ENCODE measurements at regions not wholly inside any gene's neighbourhood (a gene's known extent, or its start where the extent isn't known, plus 50 kb on each side); places are given as distances from the start of the nearest gene placed in this dataset.

DNA sequence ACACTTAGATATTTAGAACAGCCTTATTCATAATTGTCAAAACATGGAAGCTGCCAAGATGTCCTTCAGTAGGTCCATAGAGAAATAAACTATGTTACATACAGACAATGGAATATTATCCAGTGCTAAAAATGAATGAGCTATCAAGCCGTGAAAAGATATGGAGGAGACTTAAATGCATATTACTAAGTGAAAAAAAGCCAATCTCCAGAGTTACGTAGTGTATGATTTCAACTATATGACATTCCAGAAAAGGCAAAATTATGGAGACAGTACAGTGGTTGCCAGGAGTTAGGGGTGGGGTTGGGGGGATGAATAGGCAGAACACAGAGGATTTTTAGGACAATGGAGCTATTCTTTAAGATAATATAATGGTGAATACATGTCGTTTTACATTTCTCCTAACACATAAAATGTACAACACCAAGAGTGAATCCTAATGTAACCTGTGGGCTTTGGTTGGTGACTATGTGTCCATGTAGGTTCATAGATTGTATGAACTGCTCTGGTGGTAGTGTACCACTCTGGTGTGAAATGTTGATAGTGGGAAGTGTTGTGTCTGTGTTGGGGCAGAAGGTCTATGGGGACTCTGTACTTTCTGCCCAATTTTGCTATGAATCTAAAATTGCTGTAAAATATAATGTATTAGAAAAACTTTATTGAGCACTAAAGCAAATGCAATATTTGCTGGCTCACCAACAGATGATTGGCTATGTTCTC is 122.6 kb downstream of the USP22 start:
- TF ChIP-seq POLR2AphosphoS5 (IDR thresholded peaks at IDR 0.05) (no peak), POLR2A (IDR thresholded peaks at IDR 0.05) (no peak), EP300 (IDR thresholded peaks at IDR 0.05; ENCODE audit: low read depth) (no peak)
- TF ChIP-seq, protein P1, sequence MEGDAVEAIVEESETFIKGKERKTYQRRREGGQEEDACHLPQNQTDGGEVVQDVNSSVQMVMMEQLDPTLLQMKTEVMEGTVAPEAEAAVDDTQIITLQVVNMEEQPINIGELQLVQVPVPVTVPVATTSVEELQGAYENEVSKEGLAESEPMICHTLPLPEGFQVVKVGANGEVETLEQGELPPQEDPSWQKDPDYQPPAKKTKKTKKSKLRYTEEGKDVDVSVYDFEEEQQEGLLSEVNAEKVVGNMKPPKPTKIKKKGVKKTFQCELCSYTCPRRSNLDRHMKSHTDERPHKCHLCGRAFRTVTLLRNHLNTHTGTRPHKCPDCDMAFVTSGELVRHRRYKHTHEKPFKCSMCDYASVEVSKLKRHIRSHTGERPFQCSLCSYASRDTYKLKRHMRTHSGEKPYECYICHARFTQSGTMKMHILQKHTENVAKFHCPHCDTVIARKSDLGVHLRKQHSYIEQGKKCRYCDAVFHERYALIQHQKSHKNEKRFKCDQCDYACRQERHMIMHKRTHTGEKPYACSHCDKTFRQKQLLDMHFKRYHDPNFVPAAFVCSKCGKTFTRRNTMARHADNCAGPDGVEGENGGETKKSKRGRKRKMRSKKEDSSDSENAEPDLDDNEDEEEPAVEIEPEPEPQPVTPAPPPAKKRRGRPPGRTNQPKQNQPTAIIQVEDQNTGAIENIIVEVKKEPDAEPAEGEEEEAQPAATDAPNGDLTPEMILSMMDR (IDR thresholded peaks at IDR 0.05): no peak
- DNase-seq: no peak
- Histone ChIP-seq H3K36me3 (no peaks in the 10 kb centered on the region), H3K4me1 (no peaks in the 10 kb centered on the region), H3K4me3 (no peak overlapping the region), H3K27me3 (no peaks in the 10 kb centered on the region), H3K27ac (no peak overlapping the region), H3K9me3 (no peaks in the 10 kb centered on the region)
- intact Hi-C loops (cut with DNase I; ENCODE audit: low total_unique reads) (no loop called here), in situ Hi-C loops (cut with MboI; ENCODE audit: low pct_ligation_motif_present in 1 of 4, low pct_unique_long_range_greater_than_20kb in 1 of 4, low sequenced_read_pairs in 3 of 4) (no loop called here)
- 59 to 62% methylated on average over 3 of the region's 3 CpGs for WGBS, 2 donors (ENCODE audit: low coverage in 1 of 2)

DNA sequence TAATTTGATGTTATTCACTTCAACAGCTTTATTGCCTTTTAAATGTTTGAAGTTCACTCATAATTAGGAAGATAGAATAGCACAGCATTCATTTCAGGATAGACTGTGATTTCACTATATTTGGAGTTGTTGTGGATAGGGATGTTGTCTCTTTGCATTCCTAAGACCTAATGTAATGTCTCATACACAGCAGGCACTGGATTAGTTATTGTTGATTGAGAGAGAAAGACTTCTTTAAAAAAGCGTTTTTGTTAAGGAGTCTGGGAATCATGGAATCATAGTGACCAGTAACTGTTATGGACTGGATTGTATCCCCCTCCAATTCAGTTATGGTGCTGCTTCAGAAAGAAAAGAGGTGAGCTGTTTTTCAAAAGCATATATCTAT is 122.0 kb downstream of the USP22 start:
- Histone ChIP-seq H3K36me3 (no peaks in the 10 kb centered on the region), H3K4me3 (no peak overlapping the region), H3K9me3 (no peaks in the 10 kb centered on the region), H3K27me3 (no peaks in the 10 kb centered on the region), H3K4me1 (no peaks in the 10 kb centered on the region), H3K27ac (peak overlapping the region in 1 of 4 donors; percentile 25)
- TF ChIP-seq, protein P1 (IDR thresholded peaks at IDR 0.05): no peak
- TF ChIP-seq EP300 (IDR thresholded peaks at IDR 0.05; ENCODE audit: low read depth): no peak
- TF ChIP-seq POLR2A (IDR thresholded peaks at IDR 0.05): no peak
- TF ChIP-seq POLR2AphosphoS5 (IDR thresholded peaks at IDR 0.05): no peak
- 46 to 61% methylated on average over 1 of the region's 1 CpG for WGBS, 2 donors (ENCODE audit: low coverage in 1 of 2)
- no peak for DNase-seq
- in situ Hi-C loops (cut with MboI; ENCODE audit: low pct_ligation_motif_present in 1 of 4, low pct_unique_long_range_greater_than_20kb in 1 of 4, low sequenced_read_pairs in 3 of 4): no loop called here
- intact Hi-C loops (cut with DNase I; ENCODE audit: low total_unique reads): no loop called here

DNA sequence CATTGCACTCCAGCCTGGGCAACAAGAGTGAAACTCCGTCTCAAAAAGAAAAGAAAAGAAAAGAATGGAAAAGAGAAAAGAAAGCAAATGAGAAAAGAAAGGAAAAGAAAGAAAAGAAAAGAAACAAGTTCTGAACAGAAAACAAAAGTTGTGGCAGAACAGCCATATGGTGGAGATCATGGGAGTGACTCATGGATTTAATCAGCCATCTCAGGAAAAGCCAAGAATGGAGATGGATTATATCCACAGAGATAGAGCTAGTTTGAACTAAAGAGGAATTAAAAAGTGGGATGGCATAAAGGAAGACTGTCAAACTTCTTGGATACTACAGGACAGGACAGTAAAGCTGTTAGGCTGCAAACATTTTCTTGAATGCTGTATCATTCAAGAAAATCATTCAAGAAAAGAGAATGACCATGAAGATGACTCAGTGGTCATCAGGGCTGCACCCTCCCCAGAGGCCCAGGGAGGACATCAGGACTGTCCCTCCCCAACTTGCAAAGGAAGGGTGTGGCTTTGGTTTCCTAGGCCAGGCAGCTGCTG is 120.6 kb downstream of the USP22 start:
- Histone ChIP-seq H3K4me1 (no peaks in the 10 kb centered on the region), H3K4me3 (no peak overlapping the region), H3K36me3 (no peaks in the 10 kb centered on the region), H3K9me3 (no peaks in the 10 kb centered on the region), H3K27me3 (no peaks in the 10 kb centered on the region), H3K27ac (peak overlapping the region; percentile 25 to 57 (median 40))
- 76 to 86% methylated on average over 1 of the region's 1 CpG for WGBS, 2 donors (ENCODE audit: low coverage in 1 of 2)
- intact Hi-C loops (cut with DNase I; ENCODE audit: low total_unique reads): no loop called here
- TF ChIP-seq, protein P1 (IDR thresholded peaks at IDR 0.05): no peak
- no peak for TF ChIP-seq EP300 (IDR thresholded peaks at IDR 0.05; ENCODE audit: low read depth)
- no peak for TF ChIP-seq POLR2AphosphoS5 (IDR thresholded peaks at IDR 0.05)
- TF ChIP-seq POLR2A (IDR thresholded peaks at IDR 0.05): no peak
- in situ Hi-C loops (cut with MboI; ENCODE audit: low pct_ligation_motif_present in 1 of 4, low pct_unique_long_range_greater_than_20kb in 1 of 4, low sequenced_read_pairs in 3 of 4): no loop called here
- no peak for DNase-seq

DNA sequence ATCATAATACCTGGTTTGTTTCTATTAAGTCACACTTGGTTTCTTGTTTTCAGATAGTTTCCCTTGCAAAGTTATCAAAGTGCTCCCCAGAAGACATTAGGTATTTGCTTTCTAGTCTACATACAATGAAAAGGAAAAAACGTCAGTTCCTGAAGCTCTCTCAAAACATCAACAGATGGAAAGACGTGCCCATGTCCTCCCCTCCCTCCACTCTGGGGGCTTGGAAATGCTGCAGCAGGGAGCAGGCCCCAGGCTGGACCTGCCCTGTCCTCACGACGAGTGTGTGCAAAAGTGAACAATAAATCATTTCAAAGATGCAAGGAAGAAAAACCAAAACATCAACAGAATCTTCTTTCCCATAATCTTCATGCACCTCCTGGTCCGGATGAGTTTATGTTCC is 118.5 kb downstream of the USP22 start:
- intact Hi-C loops (cut with DNase I; ENCODE audit: low total_unique reads): no loop called here
- H3K4me1 ChIP-seq: peaks cover 0 to 7% (median 0%) of the 10 kb centered on the region in 4 donors
- no peaks in the 10 kb centered on the region for H3K9me3 ChIP-seq
- H3K36me3 ChIP-seq: no peaks in the 10 kb centered on the region
- H3K27me3 ChIP-seq: no peaks in the 10 kb centered on the region
- no peak overlapping the region for H3K27ac ChIP-seq
- no peak overlapping the region for H3K4me3 ChIP-seq
- TF ChIP-seq POLR2A (IDR thresholded peaks at IDR 0.05): no peak
- TF ChIP-seq, protein P1 (IDR thresholded peaks at IDR 0.05): no peak
- no peak for DNase-seq
- in situ Hi-C loops (cut with MboI; ENCODE audit: low pct_ligation_motif_present in 1 of 4, low pct_unique_long_range_greater_than_20kb in 1 of 4, low sequenced_read_pairs in 3 of 4): no loop called here
- 65 to 76% methylated on average over 5 of the region's 5 CpGs for WGBS, 2 donors (ENCODE audit: low coverage in 1 of 2)

Measured in transverse colon (tissue), 4 donors.